Psoas muscle (tissue), 7 donors: ENCODE measurements at regions not wholly inside any gene's neighbourhood (a gene's known extent, or its start where the extent isn't known, plus 50 kb on each side); places are given as distances from the start of the nearest gene placed in this dataset.

ENCODE experiments used
- ATAC-seq, 4 donors: fragments of 200-7000 bp; cut with Tn5 transposase; one replicate each; pipeline ENCODE4 v1.9.1; 2020; ENCODE audit warnings: moderate library complexity in 3 of 4, mild to moderate bottlenecking in 2 of 4
- DNase-seq, 2 donors: peaks; one replicate each; pipeline ENCODE4 v3.0.0-alpha.2; 2020
- H3K27ac ChIP-seq: fragments of 200-600 bp; one replicate; pipeline ENCODE4 v1.8.0; 2022
- H3K27me3 ChIP-seq, 3 donors: fragments of 200-600 bp in 1 of 3; one replicate each; pipeline versions ENCODE4 v1.6.1 to v1.8.0; 2013 to 2022; ENCODE audit warnings: low read length in 2 of 3, mild to moderate bottlenecking in 2 of 3, moderate library complexity in 1 of 3; ENCODE audit not compliant: insufficient read depth in 3 of 3
- H3K36me3 ChIP-seq, 2 donors: fragments of 200-600 bp in 1 of 2; one replicate each; pipeline versions ENCODE4 v1.6.1 to v1.8.0; 2013 to 2022; ENCODE audit warnings: low read depth in 1 of 2, mild to moderate bottlenecking in 1 of 2, moderate library complexity in 1 of 2; ENCODE audit not compliant: insufficient read depth in 1 of 2
- H3K4me1 ChIP-seq: fragments of 200-600 bp; one replicate; pipeline ENCODE4 v1.8.0; 2022
- H3K4me3 ChIP-seq: fragments of 200-600 bp; one replicate; pipeline ENCODE4 v1.8.0; 2022; ENCODE audit warnings: mild to moderate bottlenecking
- H3K9me3 ChIP-seq: fragments of 200-600 bp; one replicate; pipeline ENCODE4 v1.8.0; 2022
- CTCF ChIP-seq: fragments of 200-600 bp; IDR thresholded peaks from one replicate; pipeline ENCODE4 v1.8.0; 2022; ENCODE audit warnings: antibody characterized with exemption
- WGBS, 3 donors: extraction: QIAGEN DNeasy Blood & Tissue Kit; methylation state at CpG; one replicate each; pipeline versions ENCODE4 v1.1.6 to v1.1.7; 2013; 5-methylcytosine and 5-hydroxymethylcytosine counted together
- intact Hi-C, 2 donors: fragments of 100-400 bp; cut with DNase I; formaldehyde crosslinking; loops; one replicate each; pipeline versions ENCODE4 v1.11.0 to v1.14.2; 2022
- donor health status: healthy with polysubstance abuse.
- donor health status: DM: no; HTN: no; CAD: no; lungs with moderate emphysema.
- donor health status: Bipolar disorder and iron deficiency.
- donor health status: healthy.
- donor health status: DM: yes; HTN: yes; CAD: no.
- donor health status: DM: no; HTN: no; CAD: no.
- donor health status: DM: yes; HTN: yes; CAD: no.

GRCh38 chr1:199508072-199508471 lies 519.4 kb upstream of the NR5A2 start:
- Histone ChIP-seq H3K4me3 (no peak overlapping the region), H3K4me1 (no peaks in the 10 kb centered on the region), H3K9me3 (no peaks in the 10 kb centered on the region), H3K36me3 (no peaks in the 10 kb centered on the region), H3K27me3 (no peaks in the 10 kb centered on the region), H3K27ac (no peak overlapping the region)
- intact Hi-C loops, result no loop called here
- ATAC-seq (no peak), DNase-seq (no peak)
- WGBS, 3 donors, result 81 to 89% (median 82%) methylated on average over 3 of the region's 3 CpGs
- no peak for TF ChIP-seq CTCF

- intact Hi-C loops, result no loop called here
- no peaks in the 10 kb centered on the region for H3K36me3 ChIP-seq
- ATAC-seq, result no peak
- no peak for TF ChIP-seq CTCF
- no peak overlapping the region for H3K27ac ChIP-seq
- WGBS, 3 donors, result 66 to 75% (median 75%) methylated on average over 2 of the region's 2 CpGs
- H3K27me3 ChIP-seq, result no peaks in the 10 kb centered on the region
- H3K4me3 ChIP-seq, result no peak overlapping the region
- no peak for DNase-seq
- no peaks in the 10 kb centered on the region for H3K9me3 ChIP-seq
- H3K4me1 ChIP-seq, result no peaks in the 10 kb centered on the region
Measured at GRCh38 chr1:199508653-199509052, 518.9 kb upstream of the NR5A2 start.

- no peaks in the 10 kb centered on the region for H3K27me3 ChIP-seq
- TF ChIP-seq CTCF, result no peak
- no peaks in the 10 kb centered on the region for H3K9me3 ChIP-seq
- no peak overlapping the region for H3K4me3 ChIP-seq
- WGBS, 3 donors, result 52 to 71% (median 56%) methylated on average over 2 of the region's 2 CpGs
- ATAC-seq (no peak), DNase-seq (no peak)
- H3K4me1 ChIP-seq, result no peaks in the 10 kb centered on the region
- H3K27ac ChIP-seq, result no peak overlapping the region
- intact Hi-C loops, result no loop called here
- H3K36me3 ChIP-seq, result no peaks in the 10 kb centered on the region
Measured at GRCh38 chr1:199509456-199509855, 518.1 kb upstream of the NR5A2 start.

- WGBS, 3 donors, result 73 to 81% (median 75%) methylated on average over 5 of the region's 5 CpGs
- no peaks in the 10 kb centered on the region for H3K27me3 ChIP-seq
Measured at GRCh38 chr1:199510314-199510713, 517.2 kb upstream of the NR5A2 start.

More at GRCh38 chr1:199510314-199510713, 517.2 kb upstream of the NR5A2 start:
- Histone ChIP-seq H3K9me3 (no peaks in the 10 kb centered on the region), H3K36me3 (no peaks in the 10 kb centered on the region), H3K4me3 (no peak overlapping the region), H3K4me1 (no peaks in the 10 kb centered on the region), H3K27ac (no peak overlapping the region)
- intact Hi-C loops, result no loop called here
- TF ChIP-seq CTCF, result no peak
- DNase-seq (no peak), ATAC-seq (no peak)
